HCT116 (cell line): ENCODE measurements at regions not wholly inside any gene's neighbourhood (a gene's known extent, or its start where the extent isn't known, plus 50 kb on each side); places are given as distances from the start of the nearest gene placed in this dataset.

Experiments
- ATAC-seq: fragments of 200-7000 bp; cut with Tn5 transposase; 2 replicates; pipeline ENCODE4 v1.9.1; 2020; ENCODE audit warnings: mild to moderate bottlenecking, moderate library complexity
- BruUV-seq: library from RNA; stranded (reverse); fragments of 400-500 nt; replicated peaks from 2 replicates; lab custom pipeline; 2021; lab: Mats Ljungman, UMichigan
- CTCF ChIA-PET: fragments of 300-600 bp; sonication (Branson Sonifier 250); formaldehyde crosslinking; loops from one replicate; lab custom pipeline; 2021; ENCODE audit warnings: antibody characterized with exemption; lab: Charles Lee
- POLR2A ChIA-PET: fragments of 300-600, 350-600 bp; sonication (Branson Sonifier 250); formaldehyde crosslinking; loops from one replicate; lab custom pipeline; 2021; ENCODE audit warnings: antibody characterized with exemption; lab: Charles Lee
- RAD21 ChIA-PET, 2 experiments: fragments of 300-600 bp; sonication (Branson Sonifier 250); formaldehyde crosslinking; loops; one replicate each; lab custom pipeline; 2023; ENCODE audit warnings: low total read pairs in 2 of 2; ENCODE audit not compliant: uncharacterized antibody in 2 of 2, unreplicated experiment in 2 of 2, low non-redundant PET in 1 of 2; lab: Charles Lee
- DNase-seq: peaks from one replicate; pipeline ENCODE4 v3.0.0-alpha.2; 2010; ENCODE audit warnings: low read depth, low spot score
- H2AFZ ChIP-seq: fragments of 200-600 bp; shearing (Covaris generic), sonication (generic); 2 replicates; pipeline ENCODE4 v1.6.1; 2017; ENCODE audit warnings: low read depth, mixed run types, mixed read lengths, antibody characterized with exemption, low read length; ENCODE audit not compliant: poor library complexity, severe bottlenecking
- H3K27ac ChIP-seq: 2 replicates; pipeline ENCODE4 v1.5.1; 2012; ENCODE audit warnings: low read depth, low read length
- H3K27me3 ChIP-seq: fragments of 200-600 bp; sonication (generic); 2 replicates; pipeline ENCODE4 v1.6.1; 2016; ENCODE audit warnings: mixed run types, low read length, mixed read lengths; ENCODE audit not compliant: insufficient read depth
- H3K36me3 ChIP-seq, 2 experiments: fragments of 200-500 bp in 1 of 2; fragments of 200-600 bp in 1 of 2; sonication (Bioruptor generic) in 1 of 2; sonication (generic) in 1 of 2; 2 replicates each; pipeline versions ENCODE4 v1.5.1 to v1.6.1; 2014 to 2016; ENCODE audit warnings: low read length in 2 of 2, inconsistent platforms in 1 of 2, mixed read lengths in 1 of 2, mixed run types in 1 of 2; ENCODE audit not compliant: insufficient read depth in 2 of 2, control insufficient read depth in 1 of 2
- H3K4me1 ChIP-seq, 2 experiments: fragments of 200-600 bp in 1 of 2; sonication (generic) in 1 of 2; 2 replicates each; pipeline versions ENCODE4 v1.5.1 to v1.6.1; 2012 to 2017; ENCODE audit warnings: low read length in 2 of 2, inconsistent platforms in 1 of 2, mild to moderate bottlenecking in 1 of 2, mixed read lengths in 1 of 2, mixed run types in 1 of 2, moderate library complexity in 1 of 2; ENCODE audit not compliant: insufficient read depth in 2 of 2, control insufficient read depth in 1 of 2
- H3K4me2 ChIP-seq: fragments of 200-600 bp; sonication (generic); 2 replicates; pipeline ENCODE4 v1.6.1; 2017; ENCODE audit warnings: mixed run types, low read length, mixed read lengths
- H3K4me3 ChIP-seq, 2 experiments: fragments of 200-600 bp in 1 of 2; sonication (generic) in 1 of 2; replicated peaks in 1 of 2; 2 replicates each; pipeline ENCODE4 v1.5.1; 2011 to 2016; ENCODE audit warnings: low read length in 2 of 2, control low read depth in 1 of 2, low read depth in 1 of 2, mild to moderate bottlenecking in 1 of 2, mixed read lengths in 1 of 2, mixed run types in 1 of 2
- H3K79me2 ChIP-seq: fragments of 200-600 bp; sonication (generic); 2 replicates; pipeline ENCODE4 v1.6.1; 2017; ENCODE audit warnings: mild to moderate bottlenecking, mixed run types, low read length, moderate library complexity, mixed read lengths; ENCODE audit not compliant: insufficient read depth
- H3K9ac ChIP-seq: fragments of 200-600 bp; sonication (generic); 2 replicates; pipeline ENCODE4 v1.6.1; 2016; ENCODE audit warnings: low read length, mixed read lengths
- H3K9me2 ChIP-seq: fragments of 200-600 bp; sonication (generic), shearing (Covaris generic); 2 replicates; pipeline ENCODE4 v1.6.1; 2017; ENCODE audit warnings: mixed run types, mild to moderate bottlenecking, moderate library complexity; ENCODE audit not compliant: insufficient read depth
- H3K9me3 ChIP-seq, 2 experiments: fragments of 200-500 bp in 1 of 2; fragments of 200-600 bp in 1 of 2; sonication (Bioruptor generic) in 1 of 2; sonication (generic) in 1 of 2; 2 replicates each; pipeline ENCODE4 v1.6.1; 2014 to 2017; ENCODE audit warnings: low read length in 2 of 2, mixed read lengths in 2 of 2, inconsistent platforms in 1 of 2, low read depth in 1 of 2, mild to moderate bottlenecking in 1 of 2, mixed run types in 1 of 2, moderate library complexity in 1 of 2; ENCODE audit not compliant: control insufficient read depth in 1 of 2, insufficient read depth in 1 of 2
- H4K20me1 ChIP-seq: fragments of 200-600 bp; sonication (generic), shearing (Covaris generic); 2 replicates; pipeline ENCODE4 v1.6.1; 2017; ENCODE audit warnings: mixed run types, mild to moderate bottlenecking, moderate library complexity; ENCODE audit not compliant: insufficient read depth
- CEBPB ChIP-seq: IDR thresholded peaks from 2 replicates; pipeline ENCODE4 v1.6.1; 2012; ENCODE audit warnings: low read depth
- EGR1 ChIP-seq: IDR thresholded peaks from 2 replicates; pipeline ENCODE4 v1.6.1; 2012; ENCODE audit warnings: low read depth
- EZH2 ChIP-seq: fragments of 200-600 bp; sonication (generic); IDR thresholded peaks from 2 replicates; pipeline ENCODE4 v1.6.1; 2017; ENCODE audit warnings: antibody characterized with exemption, mixed run types
- EZH2phosphoT487 ChIP-seq: fragments of 200-600 bp; IDR thresholded peaks from 2 replicates; pipeline ENCODE4 v1.6.1; 2018; ENCODE audit warnings: antibody characterized with exemption, borderline replicate concordance
- FOSL1 ChIP-seq: IDR thresholded peaks from 2 replicates; pipeline ENCODE4 v1.6.1; 2012; ENCODE audit warnings: low read depth
- JUND ChIP-seq: IDR thresholded peaks from 2 replicates; pipeline ENCODE4 v1.6.1; 2012
- POLR2A ChIP-seq: IDR thresholded peaks from 2 replicates; pipeline ENCODE4 v1.7.0; 2011; ENCODE audit warnings: borderline replicate concordance; ENCODE audit not compliant: insufficient read depth, insufficient read length; ENCODE audit errors: extremely low read depth
- POLR2AphosphoS5 ChIP-seq: IDR thresholded peaks from 2 replicates; pipeline ENCODE4 v1.6.1; 2011; ENCODE audit warnings: mild to moderate bottlenecking, low read depth, low read length, moderate library complexity
- RAD21 ChIP-seq: IDR thresholded peaks from 2 replicates; pipeline ENCODE4 v1.6.1; 2012; ENCODE audit warnings: low read depth, mild to moderate bottlenecking
- SIN3A ChIP-seq: IDR thresholded peaks from 2 replicates; pipeline ENCODE4 v1.6.1; 2012; ENCODE audit warnings: low read depth
- SRF ChIP-seq: IDR thresholded peaks from 2 replicates; pipeline ENCODE4 v1.6.1; 2012; ENCODE audit warnings: low read depth
- TCF7L2 ChIP-seq: IDR thresholded peaks from 2 replicates; pipeline ENCODE4 v1.7.0; 2011; ENCODE audit warnings: borderline replicate concordance, inconsistent platforms; ENCODE audit not compliant: insufficient read depth, insufficient read length; ENCODE audit errors: extremely low read depth
- ZBTB33 ChIP-seq: IDR thresholded peaks from 2 replicates; pipeline ENCODE4 v1.6.1; 2011; ENCODE audit warnings: mild to moderate bottlenecking, low read length, moderate library complexity; ENCODE audit not compliant: insufficient replicate concordance; ENCODE audit errors: extremely low read depth
- ZFX ChIP-seq: fragments of 450-650 bp; IDR thresholded peaks from 2 replicates; pipeline ENCODE4 v1.6.1; 2017
- ZNF274 ChIP-seq: fragments of 200-500 bp; sonication (Bioruptor generic); IDR thresholded peaks from 2 replicates; pipeline ENCODE4 v1.6.1; 2014; ENCODE audit warnings: mild to moderate bottlenecking, low read depth, low read length, inconsistent platforms
- intact Hi-C: fragments of 100-400 bp; cut with micrococcal nuclease; formaldehyde crosslinking; loops from 2 replicates; pipeline ENCODE4 v1.10.0; 2022
- TF ChIP-seq, protein P1 (sequence below): IDR thresholded peaks from 2 replicates; pipeline ENCODE4 v1.6.1; 2012; ENCODE audit warnings: low read depth

DNA sequence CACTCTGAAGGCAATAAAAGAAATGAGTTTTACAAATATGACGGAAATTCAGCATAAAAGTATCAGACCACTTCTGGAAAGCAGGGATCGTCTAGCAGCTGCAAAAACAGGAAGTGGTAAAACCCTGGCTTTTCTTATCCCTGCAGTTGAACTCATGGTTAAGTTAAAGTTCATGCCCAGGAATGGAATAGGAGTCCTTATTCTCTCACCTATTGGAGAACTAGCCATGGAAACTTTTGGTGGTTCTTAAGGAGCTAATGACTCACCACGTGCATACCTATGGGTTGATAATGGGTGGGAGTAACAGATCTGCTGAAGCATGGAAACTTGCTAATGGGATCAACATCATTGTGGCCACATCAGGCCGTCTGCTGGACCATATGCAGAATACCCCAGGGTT lies 93.5 kb upstream of the RGMB start:
- H4K20me1 ChIP-seq: no peaks in the 10 kb centered on the region
- H3K4me1 ChIP-seq: no peaks in the 10 kb centered on the region
- H2AFZ ChIP-seq: no peak overlapping the region
- H3K9me3 ChIP-seq: no peaks in the 10 kb centered on the region
- H3K79me2 ChIP-seq: no peaks in the 10 kb centered on the region
- BruUV-seq: no TSS peak
- H3K9me2 ChIP-seq: no peaks in the 10 kb centered on the region
- DNase-seq (no peak), ATAC-seq (no peak)
- no peak overlapping the region for H3K4me3 ChIP-seq
- ChIA-PET POLR2A (no interaction called here), RAD21 (no interaction called here), CTCF (no interaction called here)
- H3K4me2 ChIP-seq: no peak overlapping the region
- intact Hi-C loops: no loop called here
- no peaks in the 10 kb centered on the region for H3K27me3 ChIP-seq
- no peak overlapping the region for H3K9ac ChIP-seq
- H3K27ac ChIP-seq: no peak overlapping the region
- H3K36me3 ChIP-seq: no peaks in the 10 kb centered on the region
- TF ChIP-seq RAD21 (no peak), TCF7L2 (no peak), SIN3A (no peak), EGR1 (no peak), FOSL1 (no peak), ZNF274 (no peak), ZBTB33 (no peak), ZFX (no peak), EZH2 (no peak), POLR2AphosphoS5 (no peak), SRF (no peak), JUND (no peak), EZH2phosphoT487 (no peak), CEBPB (no peak), POLR2A (no peak)
- TF ChIP-seq, protein P1, sequence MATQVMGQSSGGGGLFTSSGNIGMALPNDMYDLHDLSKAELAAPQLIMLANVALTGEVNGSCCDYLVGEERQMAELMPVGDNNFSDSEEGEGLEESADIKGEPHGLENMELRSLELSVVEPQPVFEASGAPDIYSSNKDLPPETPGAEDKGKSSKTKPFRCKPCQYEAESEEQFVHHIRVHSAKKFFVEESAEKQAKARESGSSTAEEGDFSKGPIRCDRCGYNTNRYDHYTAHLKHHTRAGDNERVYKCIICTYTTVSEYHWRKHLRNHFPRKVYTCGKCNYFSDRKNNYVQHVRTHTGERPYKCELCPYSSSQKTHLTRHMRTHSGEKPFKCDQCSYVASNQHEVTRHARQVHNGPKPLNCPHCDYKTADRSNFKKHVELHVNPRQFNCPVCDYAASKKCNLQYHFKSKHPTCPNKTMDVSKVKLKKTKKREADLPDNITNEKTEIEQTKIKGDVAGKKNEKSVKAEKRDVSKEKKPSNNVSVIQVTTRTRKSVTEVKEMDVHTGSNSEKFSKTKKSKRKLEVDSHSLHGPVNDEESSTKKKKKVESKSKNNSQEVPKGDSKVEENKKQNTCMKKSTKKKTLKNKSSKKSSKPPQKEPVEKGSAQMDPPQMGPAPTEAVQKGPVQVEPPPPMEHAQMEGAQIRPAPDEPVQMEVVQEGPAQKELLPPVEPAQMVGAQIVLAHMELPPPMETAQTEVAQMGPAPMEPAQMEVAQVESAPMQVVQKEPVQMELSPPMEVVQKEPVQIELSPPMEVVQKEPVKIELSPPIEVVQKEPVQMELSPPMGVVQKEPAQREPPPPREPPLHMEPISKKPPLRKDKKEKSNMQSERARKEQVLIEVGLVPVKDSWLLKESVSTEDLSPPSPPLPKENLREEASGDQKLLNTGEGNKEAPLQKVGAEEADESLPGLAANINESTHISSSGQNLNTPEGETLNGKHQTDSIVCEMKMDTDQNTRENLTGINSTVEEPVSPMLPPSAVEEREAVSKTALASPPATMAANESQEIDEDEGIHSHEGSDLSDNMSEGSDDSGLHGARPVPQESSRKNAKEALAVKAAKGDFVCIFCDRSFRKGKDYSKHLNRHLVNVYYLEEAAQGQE: no peak
